Vagina (tissue), 2 donors: ENCODE measurements at regions not wholly inside any gene's neighbourhood (a gene's known extent, or its start where the extent isn't known, plus 50 kb on each side); places are given as distances from the start of the nearest gene placed in this dataset.

Experiments
- DNase-seq, 2 donors: peaks; one replicate each; pipeline ENCODE4 v3.0.0-alpha.2; 2017; ENCODE audit errors: extremely low spot score in 2 of 2
- H3K27ac ChIP-seq: fragments of 200-600 bp; sonication (generic); one replicate; pipeline ENCODE4 v1.5.1; 2019
- H3K27me3 ChIP-seq: fragments of 200-600 bp; sonication (generic); one replicate; pipeline ENCODE4 v1.5.1; 2019
- H3K36me3 ChIP-seq, 2 donors: fragments of 200-600 bp; sonication (generic); one replicate each; pipeline ENCODE4 v1.5.1; 2017 to 2019
- H3K4me1 ChIP-seq: fragments of 200-600 bp; sonication (generic); one replicate; pipeline ENCODE4 v1.5.1; 2019
- H3K4me3 ChIP-seq, 2 donors: fragments of 200-600 bp; sonication (generic); 1 replicate in 1 of 2; 2 replicates in 1 of 2; pipeline ENCODE4 v1.5.1; 2016 to 2019
- H3K9me3 ChIP-seq: fragments of 200-600 bp; sonication (generic); one replicate; pipeline ENCODE4 v1.5.1; 2019
- CTCF ChIP-seq, 3 experiments: fragments of 450-650 bp in 2 of 3; fragments of 200-600 bp in 1 of 3; sonication (generic) in 1 of 3; IDR thresholded peaks; one replicate each; pipeline ENCODE4 v1.5.1; 2017 to 2019; ENCODE audit warnings: antibody characterized with exemption in 3 of 3, mild to moderate bottlenecking in 2 of 3, moderate library complexity in 2 of 3
- POLR2A ChIP-seq, 2 donors: fragments of 450-650 bp; IDR thresholded peaks; one replicate each; pipeline ENCODE4 v1.6.1; 2017; ENCODE audit warnings: antibody characterized with exemption in 2 of 2, mild to moderate bottlenecking in 2 of 2, moderate library complexity in 2 of 2
- POLR2AphosphoS5 ChIP-seq, 2 donors: sonication (generic); formaldehyde crosslinking; IDR thresholded peaks; one replicate each; pipeline ENCODE4 v1.9.0; 2017; ENCODE audit warnings: antibody characterized with exemption in 2 of 2, mild to moderate bottlenecking in 2 of 2, low read depth in 1 of 2; ENCODE audit not compliant: insufficient read depth in 1 of 2
- intact Hi-C: fragments of 100-400 bp; cut with DNase I; formaldehyde crosslinking; loops from one replicate; pipeline ENCODE4 v1.15.1; 2023

GRCh38 chr17:74008196-74008595, 195.3 kb upstream of the RPL38 start:
- no peak for TF ChIP-seq POLR2AphosphoS5 (IDR thresholded peaks at IDR 0.05; ENCODE audit: insufficient read depth in 1 of 2, low read depth in 1 of 2)
- no peak for TF ChIP-seq POLR2A (IDR thresholded peaks at IDR 0.05)
- no peak for TF ChIP-seq CTCF (IDR thresholded peaks at IDR 0.05)

GRCh38 chr17:74009056-74009625, 194.3 kb upstream of the RPL38 start:
- no peaks in the 10 kb centered on the region for H3K36me3 ChIP-seq
- TF ChIP-seq POLR2AphosphoS5 (IDR thresholded peaks at IDR 0.05; ENCODE audit: insufficient read depth in 1 of 2, low read depth in 1 of 2), result no peak
- no peak for TF ChIP-seq CTCF (IDR thresholded peaks at IDR 0.05)
- TF ChIP-seq POLR2A (IDR thresholded peaks at IDR 0.05), result no peak
- intact Hi-C loops, result no loop called here
- H3K27ac ChIP-seq, result no peak overlapping the region
- H3K27me3 ChIP-seq, result no peaks in the 10 kb centered on the region
- no peaks in the 10 kb centered on the region for H3K4me1 ChIP-seq
- no peaks in the 10 kb centered on the region for H3K9me3 ChIP-seq
- no peak overlapping the region for H3K4me3 ChIP-seq
- no peak for DNase-seq

More at GRCh38 chr17:74008196-74008595, 195.3 kb upstream of the RPL38 start:
- H3K27ac ChIP-seq, result no peak overlapping the region
- no peaks in the 10 kb centered on the region for H3K27me3 ChIP-seq
- no peaks in the 10 kb centered on the region for H3K4me1 ChIP-seq
- no peak overlapping the region for H3K4me3 ChIP-seq
- H3K36me3 ChIP-seq, result no peaks in the 10 kb centered on the region
- no peaks in the 10 kb centered on the region for H3K9me3 ChIP-seq
- intact Hi-C loops, result no loop called here
- no peak for DNase-seq

GRCh38 chr17:74010903-74011302, 192.6 kb upstream of the RPL38 start:
- Histone ChIP-seq H3K36me3 (no peaks in the 10 kb centered on the region), H3K4me1 (no peaks in the 10 kb centered on the region), H3K4me3 (no peak overlapping the region), H3K27ac (no peak overlapping the region), H3K27me3 (no peaks in the 10 kb centered on the region), H3K9me3 (no peaks in the 10 kb centered on the region)
- no peak for TF ChIP-seq POLR2A (IDR thresholded peaks at IDR 0.05)
- TF ChIP-seq CTCF (IDR thresholded peaks at IDR 0.05), result no peak
- no peak for TF ChIP-seq POLR2AphosphoS5 (IDR thresholded peaks at IDR 0.05; ENCODE audit: insufficient read depth in 1 of 2, low read depth in 1 of 2)
- intact Hi-C loops, result no loop called here
- DNase-seq, result no peak

GRCh38 chr17:74011966-74012365, 191.5 kb upstream of the RPL38 start:
- TF ChIP-seq POLR2A (IDR thresholded peaks at IDR 0.05), result no peak
- no peak for TF ChIP-seq CTCF (IDR thresholded peaks at IDR 0.05)
- TF ChIP-seq POLR2AphosphoS5 (IDR thresholded peaks at IDR 0.05; ENCODE audit: insufficient read depth in 1 of 2, low read depth in 1 of 2), result no peak
- no peak overlapping the region for H3K4me3 ChIP-seq
- no peak overlapping the region for H3K27ac ChIP-seq
- intact Hi-C loops, result no loop called here
- no peaks in the 10 kb centered on the region for H3K36me3 ChIP-seq
- no peaks in the 10 kb centered on the region for H3K4me1 ChIP-seq
- H3K27me3 ChIP-seq, result no peaks in the 10 kb centered on the region
- no peaks in the 10 kb centered on the region for H3K9me3 ChIP-seq
- no peak for DNase-seq

GRCh38 chr17:74012465-74012864, 191.0 kb upstream of the RPL38 start:
- no peaks in the 10 kb centered on the region for H3K4me1 ChIP-seq
- DNase-seq, result no peak
- H3K9me3 ChIP-seq, result no peaks in the 10 kb centered on the region
- intact Hi-C loops, result no loop called here
- no peaks in the 10 kb centered on the region for H3K27me3 ChIP-seq
- H3K27ac ChIP-seq, result no peak overlapping the region
- no peaks in the 10 kb centered on the region for H3K36me3 ChIP-seq
- TF ChIP-seq POLR2AphosphoS5 (IDR thresholded peaks at IDR 0.05; ENCODE audit: insufficient read depth in 1 of 2, low read depth in 1 of 2) (no peak), POLR2A (IDR thresholded peaks at IDR 0.05) (no peak), CTCF (IDR thresholded peaks at IDR 0.05) (no peak)
- no peak overlapping the region for H3K4me3 ChIP-seq
